ENCODE measurements at regions not wholly inside any gene's neighbourhood (a gene's known extent, or its start where the extent isn't known, plus 50 kb on each side); places are given as distances from the start of the nearest gene placed in this dataset.

GRCh38 chr2:128914320-128914719, 595.7 kb upstream of the HS6ST1 start:
- TF ChIP-seq CTCF (IDR thresholded peaks at IDR 0.05) (no peak), POLR2AphosphoS5 (IDR thresholded peaks at IDR 0.05) (no peak)

All from prostate gland (tissue), 2 donors.